ENCODE measurements at regions not wholly inside any gene's neighbourhood (a gene's known extent, or its start where the extent isn't known, plus 50 kb on each side); places are given as distances from the start of the nearest gene placed in this dataset.

GRCh38 chr10:14439451-14440259, 108.9 kb upstream of the FRMD4A start:
- Mint-ChIP-seq H3K36me3 (ENCODE audit: low read depth) (no peaks in the 10 kb centered on the region), H3K27ac (ENCODE audit: unreplicated experiment) (peak overlapping the region; percentile 66), H3K4me1 (ENCODE audit: low read depth) (peaks cover 32% of the 10 kb centered on the region), H3K27me3 (ENCODE audit: low read depth) (no peaks in the 10 kb centered on the region), H3K9me3 (ENCODE audit: low read depth) (no peaks in the 10 kb centered on the region), H3K4me3 (ENCODE audit: unreplicated experiment) (no peak overlapping the region)
- TF ChIP-seq CTCF (IDR thresholded peaks at IDR 0.05): peak; percentile 59
- no peak for DNase-seq (ENCODE audit: low spot score)

GRCh38 chr10:14438576-14438975, 107.9 kb upstream of the FRMD4A start:
- Mint-ChIP-seq H3K27ac (ENCODE audit: unreplicated experiment) (peak overlapping the region; percentile 30), H3K4me3 (ENCODE audit: unreplicated experiment) (no peak overlapping the region), H3K27me3 (ENCODE audit: low read depth) (no peaks in the 10 kb centered on the region), H3K4me1 (ENCODE audit: low read depth) (peaks cover 35% of the 10 kb centered on the region), H3K9me3 (ENCODE audit: low read depth) (no peaks in the 10 kb centered on the region), H3K36me3 (ENCODE audit: low read depth) (no peaks in the 10 kb centered on the region)
- no peak for TF ChIP-seq CTCF (IDR thresholded peaks at IDR 0.05)
- DNase-seq (ENCODE audit: low spot score): no peak

GRCh38 chr10:14438057-14438456, 107.3 kb upstream of the FRMD4A start:
- no peaks in the 10 kb centered on the region for H3K36me3 Mint-ChIP-seq (ENCODE audit: low read depth)
- H3K9me3 Mint-ChIP-seq (ENCODE audit: low read depth): no peaks in the 10 kb centered on the region
- H3K4me3 Mint-ChIP-seq (ENCODE audit: unreplicated experiment): no peak overlapping the region
- H3K27ac Mint-ChIP-seq (ENCODE audit: unreplicated experiment): peak overlapping the region; percentile 38
- peaks cover 38% of the 10 kb centered on the region for H3K4me1 Mint-ChIP-seq (ENCODE audit: low read depth)
- H3K27me3 Mint-ChIP-seq (ENCODE audit: low read depth): no peaks in the 10 kb centered on the region
- DNase-seq (ENCODE audit: low spot score): no peak
- no peak for TF ChIP-seq CTCF (IDR thresholded peaks at IDR 0.05)

GRCh38 chr10:14435976-14436632, 105.4 kb upstream of the FRMD4A start:
- Mint-ChIP-seq H3K27me3 (ENCODE audit: low read depth) (no peaks in the 10 kb centered on the region), H3K36me3 (ENCODE audit: low read depth) (no peaks in the 10 kb centered on the region), H3K27ac (ENCODE audit: unreplicated experiment) (no peak overlapping the region), H3K4me1 (ENCODE audit: low read depth) (peaks cover 38% of the 10 kb centered on the region), H3K9me3 (ENCODE audit: low read depth) (no peaks in the 10 kb centered on the region), H3K4me3 (ENCODE audit: unreplicated experiment) (no peak overlapping the region)
- TF ChIP-seq CTCF (IDR thresholded peaks at IDR 0.05): no peak
- no peak for DNase-seq (ENCODE audit: low spot score)

GRCh38 chr10:14433147-14433546, 102.4 kb upstream of the FRMD4A start:
- no peak for DNase-seq (ENCODE audit: low spot score)
- Mint-ChIP-seq H3K27ac (ENCODE audit: unreplicated experiment) (no peak overlapping the region), H3K27me3 (ENCODE audit: low read depth) (no peaks in the 10 kb centered on the region), H3K4me1 (ENCODE audit: low read depth) (peaks cover 15% of the 10 kb centered on the region), H3K4me3 (ENCODE audit: unreplicated experiment) (no peak overlapping the region), H3K9me3 (ENCODE audit: low read depth) (no peaks in the 10 kb centered on the region), H3K36me3 (ENCODE audit: low read depth) (no peaks in the 10 kb centered on the region)
- TF ChIP-seq CTCF (IDR thresholded peaks at IDR 0.05): no peak

All from chondrocyte (in vitro differentiated cells).